Caki2 (cell line): ENCODE measurements at regions not wholly inside any gene's neighbourhood (a gene's known extent, or its start where the extent isn't known, plus 50 kb on each side); places are given as distances from the start of the nearest gene placed in this dataset.
"Not testable (repeated sequence)": the region's sequence is repeated elsewhere in the genome, so short reads cannot be mapped to it uniquely, and the experiment has no call there.

Source experiments
- DNase-seq: peaks from one replicate; pipeline ENCODE4 v3.0.0-alpha.2; 2015; ENCODE audit warnings: low read depth
- in situ Hi-C: cut with HindIII; loops from 2 replicates; pipeline ENCODE4 v1.10.0; 2016; ENCODE audit warnings: low sequenced_read_pairs, low pct_unique_long_range_greater_than_20kb, mixed read lengths

DNA sequence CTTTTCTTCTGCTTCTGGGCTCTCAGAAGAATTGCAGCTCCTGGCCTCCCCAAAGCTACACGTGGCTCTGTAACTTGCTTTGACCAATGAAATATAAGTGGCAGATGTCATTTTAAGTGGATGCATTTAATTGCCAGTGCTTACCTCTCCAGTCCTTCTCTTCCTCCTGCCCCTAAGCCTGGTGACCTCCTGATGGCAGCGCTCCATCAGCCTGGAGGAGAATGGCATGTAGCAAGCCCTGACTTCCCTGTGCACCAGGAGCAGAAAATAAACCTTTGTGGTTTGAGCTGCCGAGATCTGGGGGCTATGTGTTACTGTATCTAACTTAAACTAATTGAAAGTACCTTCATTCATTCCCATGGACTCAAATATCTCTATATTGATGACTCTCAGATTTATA is 304.7 kb upstream of the CHRNA7 start:
- DNase-seq, in situ Hi-C loops: not testable (repeated sequence)

DNA sequence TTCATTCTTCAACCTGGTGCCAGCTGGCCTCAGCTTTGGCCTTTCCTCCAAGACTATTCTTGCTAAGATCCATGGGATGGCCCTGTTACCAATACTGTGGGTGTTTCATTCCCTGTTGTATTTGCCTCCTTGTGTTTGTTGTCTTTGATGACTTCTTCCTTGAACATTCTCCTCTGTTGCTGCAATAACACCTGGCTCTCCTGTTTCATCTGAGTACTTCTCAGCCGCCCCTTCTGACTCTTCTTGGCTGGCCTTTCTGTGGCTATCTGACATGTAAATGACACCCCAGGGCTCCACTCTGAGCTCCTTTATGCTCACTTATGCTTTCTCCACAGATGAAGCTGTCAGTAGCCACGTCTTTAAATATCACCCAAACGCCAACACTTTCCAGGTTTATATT is 302.7 kb upstream of the CHRNA7 start:
- in situ Hi-C loops = no loop called here
- DNase-seq = no peak

DNA sequence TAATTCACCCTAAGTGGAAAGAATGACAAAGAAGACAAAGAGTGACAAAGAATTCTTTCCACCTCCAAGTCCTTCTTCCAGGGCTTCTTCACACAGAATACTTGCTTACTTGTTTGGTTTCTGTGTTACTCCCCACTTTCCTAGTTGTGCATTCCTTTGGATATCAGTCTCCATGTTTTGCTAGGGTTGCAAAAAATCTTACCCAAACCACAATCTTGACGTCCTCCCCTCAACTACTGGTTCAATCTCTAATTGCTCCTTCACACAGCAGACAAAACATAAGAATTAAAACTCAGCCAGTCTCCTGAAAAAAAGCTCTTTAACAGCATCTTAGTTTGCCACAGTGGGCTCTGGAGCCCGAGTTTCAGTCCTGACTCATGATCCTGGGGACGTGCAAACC is 297.6 kb upstream of the CHRNA7 start:
- no peak for DNase-seq
- in situ Hi-C loops = no loop called here

DNA sequence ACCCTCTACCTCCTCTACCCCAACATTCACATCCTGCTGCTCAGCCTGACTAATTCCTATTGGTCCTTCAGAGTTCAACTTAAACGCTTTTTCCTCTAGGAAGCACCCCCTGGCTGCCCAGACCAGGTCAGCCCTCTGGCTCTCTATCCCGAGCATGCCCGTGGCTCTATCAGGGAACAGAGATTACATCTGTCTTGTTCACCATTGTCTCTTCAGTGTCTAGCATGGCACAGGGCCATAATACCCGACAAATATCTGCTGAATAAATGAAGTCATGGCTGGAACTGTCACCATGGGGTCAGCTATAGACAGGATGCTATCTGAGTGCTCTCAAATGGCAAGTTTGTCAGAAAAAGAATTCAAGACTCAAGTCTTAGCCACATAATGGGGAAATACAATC is 296.9 kb upstream of the CHRNA7 start:
- no peak for DNase-seq
- in situ Hi-C loops = no loop called here

DNA sequence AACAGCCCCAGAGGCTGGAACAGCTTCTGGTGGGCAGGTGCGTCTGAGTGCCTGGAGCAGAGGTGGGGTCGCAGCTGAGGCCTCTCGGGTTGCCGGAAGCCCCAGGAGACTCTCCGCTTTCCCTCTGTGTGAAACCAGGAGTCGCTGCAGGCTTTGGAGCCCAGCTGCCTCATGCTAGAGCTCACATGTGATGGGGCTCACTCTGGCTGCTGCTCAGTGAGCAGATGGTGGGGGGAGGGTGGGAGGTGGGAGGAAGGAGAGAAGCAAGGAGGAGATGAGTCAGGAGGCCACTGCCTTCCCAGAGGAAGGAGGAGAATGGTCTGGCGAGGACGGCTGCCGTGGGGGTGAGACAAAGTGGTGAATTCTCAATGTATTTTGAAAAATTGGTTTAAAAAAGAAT is 290.1 kb upstream of the CHRNA7 start:
- DNase-seq = no peak
- in situ Hi-C loops = no loop called here

DNA sequence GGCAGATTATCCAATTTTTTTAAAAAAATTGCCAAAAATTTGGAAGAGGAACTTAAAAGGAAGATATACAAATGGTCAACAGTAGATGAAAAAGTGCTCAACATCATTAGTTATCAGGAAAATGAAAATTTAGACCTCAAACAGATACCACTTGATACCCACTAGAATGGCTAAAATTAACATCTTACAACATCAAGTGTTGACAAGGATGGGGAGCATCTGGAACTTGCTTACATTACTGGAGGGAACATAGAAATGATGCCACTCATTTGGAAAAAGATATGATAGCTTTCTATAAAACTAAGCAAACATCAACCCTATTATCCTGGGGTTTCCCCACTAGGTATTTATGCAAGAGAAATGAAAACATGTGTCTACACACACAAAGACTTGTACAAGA is 284.5 kb upstream of the CHRNA7 start:
- in situ Hi-C loops = no loop called here
- no peak for DNase-seq

DNA sequence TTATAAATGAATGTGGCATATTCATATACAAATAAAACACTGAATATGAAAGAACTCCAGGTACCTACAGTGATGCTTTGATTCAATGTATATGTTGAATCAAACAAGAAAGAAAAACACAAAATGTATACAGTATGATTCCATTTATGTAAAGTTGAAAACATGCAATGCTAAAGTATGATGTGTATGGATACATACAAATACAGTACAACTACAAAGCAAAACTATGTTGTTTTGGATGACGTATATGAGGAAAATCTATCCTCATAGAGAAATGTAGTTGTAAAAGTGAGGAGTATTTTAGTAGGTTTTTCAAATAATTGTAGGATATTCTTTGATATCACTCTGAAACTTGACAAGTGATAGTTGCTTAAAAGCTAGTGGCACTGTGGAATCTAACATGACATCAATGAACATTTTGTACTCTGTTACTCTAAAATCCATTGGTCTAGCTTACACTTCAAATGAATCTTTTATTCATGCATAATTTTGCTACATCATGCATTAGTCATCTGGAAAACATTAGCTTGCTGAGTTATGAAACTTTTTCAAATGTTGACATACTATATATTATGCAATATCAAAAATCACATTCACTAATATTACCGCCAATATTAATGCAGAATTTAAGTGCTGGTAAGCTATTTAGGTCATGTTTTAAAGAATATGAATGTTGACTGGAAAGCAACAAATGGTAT is 278.1 kb upstream of the CHRNA7 start:
- in situ Hi-C loops = no loop called here
- no peak for DNase-seq

DNA sequence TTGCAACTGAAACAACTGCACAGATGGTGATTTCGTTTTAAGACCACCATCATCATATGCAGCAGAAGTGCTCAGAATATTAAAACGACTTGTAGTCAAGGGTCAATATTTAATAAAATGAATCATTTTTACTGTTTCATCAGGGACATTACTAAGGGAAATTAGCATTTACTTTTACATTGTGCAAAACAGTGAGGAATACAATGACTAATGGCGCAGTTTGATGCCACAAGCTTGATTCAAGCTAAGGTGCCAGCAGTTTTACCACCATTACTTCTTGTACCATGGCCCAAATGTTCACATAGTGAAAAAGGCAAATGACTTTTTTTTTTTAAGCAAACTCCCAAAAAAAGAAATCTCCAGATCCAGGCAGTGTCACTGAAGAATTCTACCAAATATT is 277.4 kb upstream of the CHRNA7 start:
- DNase-seq = no peak
- in situ Hi-C loops = no loop called here

DNA sequence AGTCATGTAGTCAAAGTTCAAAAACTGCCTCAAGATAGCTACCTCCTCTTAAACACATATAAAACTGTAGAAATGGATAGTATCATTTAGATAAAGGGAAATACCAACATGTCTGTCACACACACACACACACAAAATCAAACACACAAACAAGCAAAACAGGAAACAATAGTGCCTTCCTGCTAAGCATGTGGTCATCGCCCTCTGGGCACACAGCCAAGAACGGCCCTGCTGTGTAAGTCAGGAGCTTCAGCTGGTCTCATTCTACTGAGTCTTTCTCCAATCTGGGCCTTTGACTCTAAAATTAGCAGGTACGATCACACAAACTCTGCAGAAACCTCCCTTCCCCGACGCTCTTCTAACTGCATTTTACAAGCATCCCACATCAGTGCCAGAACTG is 272.2 kb upstream of the CHRNA7 start:
- in situ Hi-C loops = no loop called here
- no peak for DNase-seq

DNA sequence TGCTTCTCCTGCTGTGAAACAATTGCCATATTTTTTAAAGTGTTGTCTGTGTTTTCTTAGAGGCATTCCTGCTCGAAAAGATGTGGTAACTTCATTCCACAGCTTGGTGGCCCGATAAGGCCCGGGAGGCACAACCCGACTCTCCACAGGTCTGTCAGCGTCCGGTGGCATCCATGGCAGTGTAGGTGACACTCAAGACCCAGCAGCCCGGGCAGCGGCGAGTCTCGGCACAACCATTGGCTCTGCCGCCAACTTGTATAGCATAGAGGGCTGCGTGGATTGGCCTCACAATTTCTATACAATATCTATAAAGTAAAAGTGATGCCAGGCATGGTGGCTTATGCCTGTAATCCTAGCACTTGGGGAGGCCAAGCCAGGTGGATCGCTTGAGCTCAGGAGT is 262.3 kb upstream of the CHRNA7 start:
- DNase-seq = no peak
- in situ Hi-C loops = no loop called here

DNA sequence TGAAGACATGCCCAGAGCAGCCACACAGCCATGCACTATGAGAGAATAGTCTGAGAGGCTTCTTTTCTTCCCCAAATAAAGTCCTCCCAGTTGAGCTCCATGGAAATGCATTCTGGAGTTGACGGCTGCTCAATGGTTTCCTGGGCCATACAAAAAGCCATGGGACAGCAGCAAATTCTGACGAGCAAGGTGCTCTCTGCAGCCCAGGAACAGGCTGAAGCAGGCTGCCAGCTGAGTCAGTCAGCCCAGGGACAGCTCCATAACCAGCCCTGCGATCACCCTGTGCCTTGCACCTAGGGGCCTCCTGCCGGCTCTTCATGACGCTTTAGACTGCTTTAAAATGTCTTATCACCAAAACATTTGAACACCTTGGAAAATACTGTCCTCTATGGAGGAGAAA is 256.3 kb upstream of the CHRNA7 start:
- in situ Hi-C loops = no loop called here
- no peak for DNase-seq

DNA sequence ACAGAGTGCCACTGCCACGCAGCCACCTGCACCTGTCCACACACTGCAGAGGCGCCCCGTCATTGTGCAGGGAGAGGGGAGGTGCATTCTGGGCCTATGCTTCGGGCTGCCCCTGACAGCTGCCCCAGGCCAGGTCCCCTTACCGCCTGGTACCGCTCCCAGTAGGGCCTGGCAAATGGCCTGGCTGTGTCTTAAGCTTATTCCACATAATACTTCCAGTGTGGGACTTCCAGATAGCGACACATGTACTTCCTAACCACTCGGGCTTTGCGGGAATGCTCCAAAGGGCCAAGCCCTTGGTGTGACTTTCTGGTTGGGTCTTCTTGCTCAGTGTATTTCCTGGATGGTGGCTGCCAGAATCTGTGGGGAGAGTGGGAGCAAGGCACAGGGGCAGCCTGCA is 254.3 kb upstream of the CHRNA7 start:
- DNase-seq = no peak
- in situ Hi-C loops = no loop called here

DNA sequence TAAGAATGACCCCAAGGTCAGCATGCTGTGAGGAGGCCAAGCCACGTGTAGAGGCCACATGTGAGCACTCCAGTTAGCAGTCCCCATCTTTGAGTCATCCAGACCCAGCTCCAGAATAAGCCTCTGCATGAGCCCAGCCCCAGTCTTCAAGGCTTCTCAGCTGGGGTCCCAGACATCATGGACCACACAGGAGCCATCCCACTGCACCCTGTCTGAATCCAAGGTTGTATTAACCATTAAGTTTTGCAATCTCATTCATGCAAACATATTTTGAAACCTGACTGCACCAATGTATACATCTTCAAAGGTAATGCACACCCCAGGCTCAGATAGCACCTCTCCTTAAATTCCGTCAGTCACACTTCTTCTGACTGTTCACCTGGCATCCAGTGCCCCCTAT is 249.1 kb upstream of the CHRNA7 start:
- in situ Hi-C loops = no loop called here
- no peak for DNase-seq

DNA sequence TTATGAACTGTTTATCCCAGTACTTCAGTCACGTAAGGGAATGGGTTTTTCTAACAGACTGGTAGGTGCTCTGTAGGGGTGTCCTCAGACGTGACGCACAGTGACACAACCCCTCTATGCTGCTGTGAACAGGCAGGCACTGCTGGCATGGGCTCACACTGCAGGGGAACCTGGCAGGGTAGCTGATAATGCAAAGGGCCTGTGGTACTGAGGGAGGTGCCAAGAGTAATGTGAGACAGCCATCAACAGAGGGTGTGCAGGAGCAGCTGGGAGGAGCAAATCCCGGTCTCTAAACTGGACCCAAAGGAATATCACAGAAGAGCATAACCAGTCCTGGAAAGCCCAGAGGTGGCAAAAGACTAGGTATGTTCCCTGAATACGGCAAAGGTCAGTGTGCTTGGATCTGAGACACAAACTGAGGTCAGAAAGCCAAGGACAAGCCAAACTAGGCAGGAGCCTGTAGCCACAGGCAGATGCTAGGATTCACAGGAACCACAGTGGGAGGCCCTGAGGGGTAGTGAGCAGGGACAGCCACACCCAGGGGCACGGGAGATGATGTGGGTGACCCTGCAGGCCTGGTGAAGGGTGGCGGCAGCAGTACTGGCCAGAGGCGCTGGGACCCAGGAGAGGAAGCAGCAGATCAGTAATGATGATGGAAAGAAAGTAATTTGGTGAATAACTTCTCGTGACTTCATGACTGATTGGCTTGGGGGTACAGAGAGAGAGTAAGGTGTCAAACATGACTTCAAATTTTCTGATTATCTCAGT is 248.1 kb upstream of the CHRNA7 start:
- in situ Hi-C loops = no loop called here
- no peak for DNase-seq

DNA sequence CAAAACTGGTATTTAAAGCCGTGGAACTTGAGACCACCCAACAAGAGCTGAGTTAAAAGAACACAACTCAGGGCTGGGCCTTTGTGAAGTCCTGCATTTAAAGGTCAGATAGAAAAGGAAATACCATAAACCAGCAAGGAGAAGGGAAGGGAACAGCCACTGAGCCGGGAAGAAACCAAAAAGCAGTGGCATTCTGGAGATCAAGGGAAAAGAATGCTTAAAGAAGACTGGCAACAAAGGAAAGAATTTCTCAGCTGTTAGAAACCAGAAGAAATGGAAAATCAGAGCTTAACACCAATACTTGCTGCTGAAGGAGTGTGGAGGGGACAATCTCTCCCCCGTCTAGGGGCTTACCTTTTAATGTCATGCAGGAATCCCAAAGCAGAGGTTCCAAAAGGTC is 247.4 kb upstream of the CHRNA7 start:
- DNase-seq = no peak
- in situ Hi-C loops = no loop called here

DNA sequence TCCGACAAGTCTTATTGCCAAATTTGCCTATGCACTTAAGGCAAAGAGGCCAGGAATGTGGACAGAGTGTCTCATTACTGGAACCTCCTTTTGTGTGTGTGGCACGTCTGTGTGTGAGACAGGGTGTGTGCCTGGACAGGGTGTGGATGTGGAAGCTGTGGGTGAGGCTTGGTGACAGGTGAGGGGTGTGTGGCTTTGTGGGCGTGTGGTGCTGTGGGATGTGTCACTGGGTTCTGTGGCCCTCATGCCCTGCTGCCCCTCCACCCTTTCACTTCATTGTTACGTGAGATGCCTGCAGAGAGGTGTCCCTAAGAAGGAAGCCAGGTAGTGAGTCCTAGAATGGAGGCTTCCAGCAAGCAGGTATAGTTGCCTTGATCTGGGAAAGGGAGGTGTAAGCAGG is 244.0 kb upstream of the CHRNA7 start:
- no peak for DNase-seq
- in situ Hi-C loops = no loop called here

DNA sequence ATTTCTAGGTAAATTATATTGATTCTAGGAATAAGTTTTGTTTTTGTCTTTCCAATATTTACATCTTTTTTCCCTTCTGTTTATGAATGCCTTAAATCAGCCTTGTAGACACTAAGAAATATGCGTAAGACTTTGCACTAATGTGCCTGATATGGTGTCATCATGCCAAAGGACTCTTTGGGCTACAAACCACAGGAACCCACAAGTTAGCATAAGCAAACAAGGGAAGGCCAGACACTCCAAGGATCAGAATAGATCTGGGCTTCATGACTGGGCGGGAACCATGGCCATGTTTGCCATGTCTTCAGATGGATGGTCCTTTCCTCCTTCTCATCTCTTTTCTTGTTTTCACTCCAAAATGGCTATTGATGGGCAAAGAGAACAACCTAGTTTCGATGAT is 242.2 kb upstream of the CHRNA7 start:
- in situ Hi-C loops = no loop called here
- no peak for DNase-seq

DNA sequence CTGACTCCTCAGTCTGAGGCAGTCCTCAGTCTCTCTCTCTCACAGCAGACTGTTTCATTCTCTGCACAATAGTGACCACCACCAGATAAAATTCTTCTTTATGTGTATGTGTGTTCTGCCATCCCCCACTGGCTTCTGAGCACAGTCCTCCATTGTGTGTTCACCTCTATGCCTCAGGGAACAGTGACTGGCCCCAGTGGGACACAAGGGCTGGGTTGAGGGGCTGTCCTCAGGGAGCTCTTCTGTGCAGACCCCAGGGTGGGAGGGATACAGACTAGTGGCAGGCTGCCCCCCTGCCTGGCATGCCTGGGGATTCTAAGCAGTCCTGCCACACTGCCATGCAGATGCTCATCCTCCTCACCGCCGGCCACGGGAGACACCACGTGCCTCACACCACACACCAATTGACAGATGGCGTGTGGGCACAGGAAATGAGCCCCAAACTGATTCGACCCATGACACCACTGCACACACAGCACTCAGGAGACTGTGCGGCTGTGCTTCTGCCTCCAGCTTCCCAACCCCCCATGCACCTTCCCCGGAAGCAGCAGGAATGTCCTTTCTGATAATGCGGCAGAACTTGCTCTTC is 237.6 kb upstream of the CHRNA7 start:
- in situ Hi-C loops = no loop called here

DNA sequence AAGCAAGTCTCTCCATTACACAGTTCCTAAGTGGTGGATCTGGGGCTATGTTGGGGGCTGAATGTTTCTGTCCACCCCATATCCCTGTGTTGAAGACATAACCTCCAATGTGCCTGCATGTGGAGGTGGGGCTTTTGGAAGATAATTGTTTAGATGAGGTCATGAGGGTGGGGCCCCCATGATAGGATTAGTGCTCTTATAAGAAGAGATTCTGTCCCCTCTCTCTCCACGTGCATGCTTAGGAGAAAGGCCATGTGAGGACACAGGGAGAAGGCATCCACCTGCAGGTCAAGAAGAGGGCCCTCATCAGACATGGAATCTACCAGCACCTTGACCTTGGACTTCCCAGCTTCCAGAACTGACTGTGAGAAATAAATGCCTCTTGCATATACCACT is 231.0 kb upstream of the CHRNA7 start:
- DNase-seq = no peak
- in situ Hi-C loops = no loop called here

More for the DNA sequence above, 237.6 kb upstream of the CHRNA7 start:
- no peak for DNase-seq
